OCI-LY1 (cell line): ENCODE measurements at regions not wholly inside any gene's neighbourhood (a gene's known extent, or its start where the extent isn't known, plus 50 kb on each side); places are given as distances from the start of the nearest gene placed in this dataset.

Experiments
- H2AFZ ChIP-seq: fragments of 200-600 bp; sonication (generic), shearing (Covaris generic); 2 replicates; pipeline ENCODE4 v1.6.0; 2014; ENCODE audit warnings: antibody characterized with exemption, mild to moderate bottlenecking, low read length
- H3F3A ChIP-seq: fragments of 200-600 bp; sonication (generic), shearing (Covaris generic); 2 replicates; pipeline ENCODE4 v1.6.0; 2014; ENCODE audit warnings: mild to moderate bottlenecking, antibody characterized with exemption, low read length, moderate library complexity; ENCODE audit not compliant: insufficient read depth
- H3K27ac ChIP-seq: fragments of 200-600 bp; sonication (generic); 2 replicates; pipeline ENCODE4 v1.5.1; 2014; ENCODE audit warnings: low read length, mixed run types, mild to moderate bottlenecking, low read depth; ENCODE audit not compliant: poor library complexity, severe bottlenecking
- H3K27me3 ChIP-seq: fragments of 200-600 bp; sonication (generic); 2 replicates; pipeline ENCODE4 v1.6.0; 2014; ENCODE audit warnings: antibody characterized with exemption, mild to moderate bottlenecking, low read length, moderate library complexity; ENCODE audit not compliant: insufficient read depth
- H3K36me3 ChIP-seq: fragments of 200-600 bp; sonication (generic); 2 replicates; pipeline ENCODE4 v1.6.1; 2014; ENCODE audit warnings: mild to moderate bottlenecking, antibody characterized with exemption, low read length, moderate library complexity, mixed read lengths; ENCODE audit not compliant: insufficient read depth
- H3K4me1 ChIP-seq: fragments of 200-600 bp; sonication (generic); 2 replicates; pipeline ENCODE4 v1.5.1; 2014; ENCODE audit warnings: mild to moderate bottlenecking, low read length, moderate library complexity; ENCODE audit not compliant: insufficient read depth, severe bottlenecking
- H3K4me2 ChIP-seq: fragments of 200-600 bp; sonication (generic), shearing (Covaris generic); 2 replicates; pipeline ENCODE4 v1.6.1; 2014; ENCODE audit warnings: low read length
- H3K4me3 ChIP-seq: fragments of 200-600 bp; sonication (generic); 2 replicates; pipeline ENCODE4 v1.5.1; 2014; ENCODE audit warnings: low read length, low read depth, mild to moderate bottlenecking, mixed read lengths; ENCODE audit not compliant: poor library complexity, severe bottlenecking
- H3K79me2 ChIP-seq: fragments of 200-600 bp; shearing (Covaris generic); 2 replicates; pipeline ENCODE4 v1.6.1; 2016; ENCODE audit warnings: mixed run types, low read length, mixed read lengths; ENCODE audit not compliant: insufficient read depth
- H3K9ac ChIP-seq: fragments of 200-600 bp; sonication (generic), shearing (Covaris generic); 2 replicates; pipeline ENCODE4 v1.6.1; 2014; ENCODE audit warnings: mild to moderate bottlenecking, low read length, mixed read lengths
- H3K9me2 ChIP-seq: fragments of 200-600 bp; sonication (generic), shearing (Covaris generic); 2 replicates; pipeline ENCODE4 v1.6.1; 2014; ENCODE audit warnings: low read depth, mild to moderate bottlenecking, low read length, mixed read lengths
- H3K9me3 ChIP-seq: fragments of 200-600 bp; shearing (Covaris generic); 2 replicates; pipeline ENCODE4 v1.6.1; 2014; ENCODE audit warnings: low read length, mixed read lengths
- H4K20me1 ChIP-seq: fragments of 200-600 bp; sonication (generic), shearing (Covaris generic); 2 replicates; pipeline ENCODE4 v1.6.0; 2016; ENCODE audit warnings: mild to moderate bottlenecking, low read length; ENCODE audit not compliant: insufficient read depth
- EZH2 ChIP-seq: fragments of 200-600 bp; sonication (generic), shearing (Covaris generic); IDR thresholded peaks from 2 replicates; pipeline ENCODE4 v1.8.0; 2017; ENCODE audit warnings: borderline replicate concordance, mixed run types, mild to moderate bottlenecking, antibody characterized with exemption, low read length, moderate library complexity, mixed read lengths
- TF ChIP-seq, protein P1 (sequence below): fragments of 200-600 bp; sonication (generic), shearing (Covaris generic); IDR thresholded peaks from 2 replicates; pipeline ENCODE4 v1.5.1; 2017; ENCODE audit warnings: mild to moderate bottlenecking, antibody characterized with exemption, low read length, moderate library complexity, mixed read lengths

- Histone ChIP-seq H3K4me2 (no peak overlapping the region), H3F3A (no peaks in the 10 kb centered on the region), H3K9me3 (no peaks in the 10 kb centered on the region), H3K4me1 (no peaks in the 10 kb centered on the region), H3K9me2 (no peaks in the 10 kb centered on the region), H3K36me3 (no peaks in the 10 kb centered on the region), H3K27ac (no peak overlapping the region), H4K20me1 (no peaks in the 10 kb centered on the region), H2AFZ (no peak overlapping the region), H3K79me2 (no peaks in the 10 kb centered on the region), H3K9ac (no peak overlapping the region), H3K27me3 (no peaks in the 10 kb centered on the region), H3K4me3 (no peak overlapping the region)
- no peak for TF ChIP-seq EZH2
- TF ChIP-seq, protein P1, sequence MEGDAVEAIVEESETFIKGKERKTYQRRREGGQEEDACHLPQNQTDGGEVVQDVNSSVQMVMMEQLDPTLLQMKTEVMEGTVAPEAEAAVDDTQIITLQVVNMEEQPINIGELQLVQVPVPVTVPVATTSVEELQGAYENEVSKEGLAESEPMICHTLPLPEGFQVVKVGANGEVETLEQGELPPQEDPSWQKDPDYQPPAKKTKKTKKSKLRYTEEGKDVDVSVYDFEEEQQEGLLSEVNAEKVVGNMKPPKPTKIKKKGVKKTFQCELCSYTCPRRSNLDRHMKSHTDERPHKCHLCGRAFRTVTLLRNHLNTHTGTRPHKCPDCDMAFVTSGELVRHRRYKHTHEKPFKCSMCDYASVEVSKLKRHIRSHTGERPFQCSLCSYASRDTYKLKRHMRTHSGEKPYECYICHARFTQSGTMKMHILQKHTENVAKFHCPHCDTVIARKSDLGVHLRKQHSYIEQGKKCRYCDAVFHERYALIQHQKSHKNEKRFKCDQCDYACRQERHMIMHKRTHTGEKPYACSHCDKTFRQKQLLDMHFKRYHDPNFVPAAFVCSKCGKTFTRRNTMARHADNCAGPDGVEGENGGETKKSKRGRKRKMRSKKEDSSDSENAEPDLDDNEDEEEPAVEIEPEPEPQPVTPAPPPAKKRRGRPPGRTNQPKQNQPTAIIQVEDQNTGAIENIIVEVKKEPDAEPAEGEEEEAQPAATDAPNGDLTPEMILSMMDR = no peak
Observed at GRCh38 chr5:155998257-155998656, 328.7 kb upstream of the SGCD start.

- H3K4me1 ChIP-seq = no peaks in the 10 kb centered on the region
- no peak overlapping the region for H3K4me2 ChIP-seq
- no peaks in the 10 kb centered on the region for H4K20me1 ChIP-seq
- H3K27me3 ChIP-seq = no peaks in the 10 kb centered on the region
- H3K9me2 ChIP-seq = no peaks in the 10 kb centered on the region
- no peaks in the 10 kb centered on the region for H3F3A ChIP-seq
- no peak overlapping the region for H2AFZ ChIP-seq
- no peak overlapping the region for H3K27ac ChIP-seq
- H3K9me3 ChIP-seq = no peaks in the 10 kb centered on the region
- no peak overlapping the region for H3K4me3 ChIP-seq
- no peaks in the 10 kb centered on the region for H3K79me2 ChIP-seq
- no peak for TF ChIP-seq EZH2
- TF ChIP-seq, protein P1 = no peak
- no peak overlapping the region for H3K9ac ChIP-seq
- H3K36me3 ChIP-seq = no peaks in the 10 kb centered on the region
Observed at GRCh38 chr5:156000115-156000514, 326.8 kb upstream of the SGCD start.

DNA sequence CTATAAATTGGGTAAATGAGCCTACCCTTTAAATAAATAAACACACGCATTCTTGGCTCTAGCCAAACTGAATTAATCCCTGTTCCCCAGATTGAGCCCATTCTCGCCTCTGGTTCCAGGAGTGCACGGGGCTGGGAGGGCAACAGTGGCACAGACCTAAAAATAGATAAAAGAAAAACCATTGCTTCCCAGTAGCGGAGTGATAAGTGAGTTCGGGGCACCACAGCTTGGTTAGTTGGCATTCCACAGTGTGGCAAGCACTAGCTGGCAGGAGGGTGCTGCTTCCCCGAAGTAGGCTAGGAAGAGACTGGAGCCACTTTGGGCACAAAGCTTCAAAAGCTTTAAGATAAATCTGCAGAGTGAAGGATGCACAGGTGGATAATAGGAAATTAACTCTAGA lies 322.2 kb upstream of the SGCD start:
- Histone ChIP-seq H3K4me3 (no peak overlapping the region), H3K9me2 (no peaks in the 10 kb centered on the region), H3K9ac (no peak overlapping the region), H3K4me2 (no peak overlapping the region), H3F3A (no peaks in the 10 kb centered on the region), H3K9me3 (no peaks in the 10 kb centered on the region), H3K27ac (no peak overlapping the region), H4K20me1 (no peaks in the 10 kb centered on the region), H3K4me1 (no peaks in the 10 kb centered on the region), H3K36me3 (no peaks in the 10 kb centered on the region), H3K27me3 (no peaks in the 10 kb centered on the region), H2AFZ (no peak overlapping the region), H3K79me2 (no peaks in the 10 kb centered on the region)
- TF ChIP-seq, protein P1 = no peak
- TF ChIP-seq EZH2 = no peak
